Kidney glomerular epithelial cell (primary cell): ENCODE measurements at regions not wholly inside any gene's neighbourhood (a gene's known extent, or its start where the extent isn't known, plus 50 kb on each side); places are given as distances from the start of the nearest gene placed in this dataset.
"Not testable (repeated sequence)": the region's sequence is repeated elsewhere in the genome, so short reads cannot be mapped to it uniquely, and the experiment has no call there.

ENCODE experiments used
- DNase-seq: peaks from one replicate; lab custom pipeline; 2025; lab: John Stamatoyannopoulos, UW

GRCh38 chr13:53382008-53382407 is 353.4 kb downstream of the OLFM4 start:
- no peak for DNase-seq

- no peak for DNase-seq
These were observed 369.4 kb downstream of the OLFM4 start for GRCh38 chr13:53398051-53398450.

GRCh38 chr13:53405616-53406015 is 377.0 kb downstream of the OLFM4 start:
- no peak for DNase-seq

DNA sequence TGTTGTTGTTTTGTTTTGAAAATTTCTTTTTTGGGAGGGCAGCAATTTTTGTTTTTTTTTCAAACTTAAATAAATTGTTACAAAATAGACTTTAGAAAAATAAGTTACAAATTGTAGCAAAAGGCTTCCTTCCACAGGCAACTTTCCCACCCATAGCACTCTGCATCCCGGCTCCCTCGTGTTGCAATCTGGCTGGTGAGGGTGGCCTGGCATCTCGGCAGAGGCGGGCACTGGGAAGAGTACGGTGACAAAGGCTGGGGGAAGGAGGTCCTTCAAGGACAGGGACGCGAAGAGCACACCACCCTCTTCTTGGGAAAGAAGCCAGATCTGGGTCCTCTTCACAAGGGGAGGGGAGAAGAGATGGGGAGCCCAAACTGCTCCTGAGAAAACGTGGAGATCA is 379.7 kb downstream of the OLFM4 start:
- DNase-seq, result no peak

DNA sequence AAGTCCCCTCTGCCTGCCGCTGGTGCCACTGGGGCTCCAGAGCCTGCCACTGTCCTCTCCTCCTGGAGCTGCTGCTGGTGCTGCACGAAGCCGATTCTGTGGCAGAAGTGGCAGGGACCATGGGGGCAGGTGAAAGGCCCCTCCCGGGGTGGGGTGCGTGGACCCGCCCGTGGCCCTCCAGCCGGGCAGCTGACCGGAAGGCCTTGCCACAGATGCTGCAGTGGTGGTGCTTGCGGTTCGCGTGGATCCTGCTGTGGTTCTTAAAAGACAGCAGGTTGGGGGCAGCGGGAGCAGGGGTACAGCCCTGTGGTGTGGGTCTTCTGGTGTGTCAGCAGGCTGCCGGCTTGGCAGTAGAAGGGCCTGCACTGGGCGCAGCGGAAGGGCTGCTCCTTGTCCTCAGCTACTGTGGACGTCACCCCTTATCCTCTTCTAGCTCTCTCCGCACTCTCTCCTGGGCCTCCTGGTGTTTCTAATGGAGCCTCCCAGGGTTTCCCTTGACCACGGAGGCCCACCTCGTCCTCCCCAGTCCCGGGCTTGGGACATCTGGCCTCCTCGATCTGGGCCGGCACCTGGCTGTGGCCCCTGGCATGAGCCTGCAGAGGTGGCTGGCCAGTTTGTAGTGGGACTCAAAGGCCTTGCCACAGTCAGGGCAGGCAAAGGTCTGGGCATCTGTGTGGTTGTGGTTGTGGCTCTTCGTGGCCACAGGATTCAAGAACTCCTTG is 380.4 kb downstream of the OLFM4 start:
- DNase-seq, result no peak

DNA sequence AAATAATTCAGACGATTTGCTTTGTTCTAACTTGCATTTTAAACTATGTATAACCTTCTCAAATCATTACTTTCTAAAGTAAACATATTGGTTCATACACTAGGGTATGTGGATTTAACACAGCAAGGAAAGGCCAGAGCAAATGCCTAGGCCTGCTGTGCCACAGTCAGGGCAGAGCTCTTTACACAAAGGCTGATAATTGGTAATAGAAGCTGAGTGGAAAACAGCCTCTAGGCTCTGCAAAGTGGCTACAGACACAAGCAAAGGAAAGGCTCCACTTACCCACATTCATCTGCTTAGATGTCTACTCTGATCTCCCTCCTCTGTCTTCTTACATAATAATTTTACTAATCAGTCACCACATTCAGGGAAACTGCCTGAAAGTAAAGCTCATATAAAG is 382.9 kb downstream of the OLFM4 start:
- DNase-seq, result no peak

GRCh38 chr13:53415135-53415534 is 386.5 kb downstream of the OLFM4 start:
- DNase-seq, result no peak

GRCh38 chr13:53417601-53418000 is 389.0 kb downstream of the OLFM4 start:
- DNase-seq, result no peak

DNA sequence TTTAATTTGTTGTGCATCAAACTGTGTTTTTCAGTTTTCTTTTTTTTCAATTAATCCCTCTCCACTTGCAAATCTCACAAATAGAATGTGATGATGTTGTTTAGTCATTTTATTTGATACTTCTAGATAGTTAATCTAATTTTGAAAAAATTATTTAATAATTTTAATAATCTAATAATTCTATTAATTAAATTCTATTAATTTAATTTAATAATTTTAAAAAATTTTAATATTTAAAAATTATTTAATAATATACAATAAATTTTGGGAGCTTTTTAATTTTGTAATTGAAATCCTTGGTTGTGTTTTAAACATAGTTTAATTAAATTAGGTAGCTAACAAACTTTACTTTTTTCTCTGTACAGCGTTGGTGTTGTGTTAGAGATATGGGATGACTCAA is 393.8 kb downstream of the OLFM4 start:
- DNase-seq, result no peak

DNA sequence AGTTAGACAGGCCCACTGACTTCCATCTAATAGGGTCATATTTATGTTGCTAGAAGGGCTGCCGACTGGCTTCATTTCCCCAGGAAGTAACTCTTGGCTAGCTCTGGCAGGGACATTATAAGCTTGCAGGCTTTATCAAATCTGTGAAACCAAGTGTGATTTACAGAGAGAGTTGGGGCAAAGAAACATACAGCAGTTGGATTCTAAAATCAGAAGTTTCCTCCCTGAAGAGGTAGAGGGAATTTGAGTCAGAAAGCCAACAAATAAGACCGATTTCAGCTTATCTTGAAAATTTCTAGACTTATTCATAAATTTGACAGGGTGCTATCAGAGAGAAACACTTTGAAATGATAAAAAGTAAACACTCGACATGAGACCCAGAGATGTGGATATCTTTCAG is 407.8 kb downstream of the OLFM4 start:
- no peak for DNase-seq

GRCh38 chr13:53439439-53440225 is 411.0 kb downstream of the OLFM4 start:
- no peak for DNase-seq

DNA sequence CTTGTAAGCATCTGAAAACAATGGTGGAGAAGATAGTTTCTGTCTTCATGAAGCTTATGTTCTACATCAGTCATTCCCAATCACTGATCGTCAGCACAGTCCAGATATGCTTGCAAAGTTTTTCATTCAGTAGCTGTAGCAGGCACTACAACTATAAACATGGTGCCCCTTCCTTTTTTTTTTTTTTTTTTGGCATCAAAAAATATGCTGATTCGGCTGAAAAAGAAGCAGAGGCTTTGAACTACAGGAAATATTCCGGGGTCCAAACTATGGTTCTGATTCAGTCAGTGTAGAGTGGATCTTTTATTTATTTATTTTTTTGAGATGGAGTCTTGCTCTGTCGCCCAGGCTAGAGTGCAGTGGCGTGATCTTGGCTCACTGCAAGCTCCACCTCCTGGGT is 414.4 kb downstream of the OLFM4 start:
- DNase-seq, result no peak

GRCh38 chr13:53445686-53446085 is 417.1 kb downstream of the OLFM4 start:
- no peak for DNase-seq

DNA sequence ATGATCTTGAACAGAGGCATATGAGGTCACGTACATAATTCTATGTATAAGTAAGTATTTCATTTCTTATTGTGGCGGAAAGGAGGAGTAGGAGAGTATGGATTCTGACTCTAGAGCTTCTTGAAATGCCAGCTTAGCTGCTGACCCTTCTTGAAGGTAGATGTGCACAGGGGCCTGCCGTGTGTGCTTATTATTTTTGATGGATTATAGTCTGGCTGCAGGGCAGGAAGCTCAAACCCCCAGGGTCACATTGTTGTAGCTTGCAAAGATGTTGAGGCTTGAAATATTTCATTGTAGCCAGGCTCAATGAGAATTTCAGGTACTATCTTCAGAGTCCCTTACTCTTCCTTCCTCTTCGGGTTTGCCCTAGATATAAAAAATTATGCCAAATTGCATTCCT is 418.8 kb downstream of the OLFM4 start:
- DNase-seq, result no peak

DNA sequence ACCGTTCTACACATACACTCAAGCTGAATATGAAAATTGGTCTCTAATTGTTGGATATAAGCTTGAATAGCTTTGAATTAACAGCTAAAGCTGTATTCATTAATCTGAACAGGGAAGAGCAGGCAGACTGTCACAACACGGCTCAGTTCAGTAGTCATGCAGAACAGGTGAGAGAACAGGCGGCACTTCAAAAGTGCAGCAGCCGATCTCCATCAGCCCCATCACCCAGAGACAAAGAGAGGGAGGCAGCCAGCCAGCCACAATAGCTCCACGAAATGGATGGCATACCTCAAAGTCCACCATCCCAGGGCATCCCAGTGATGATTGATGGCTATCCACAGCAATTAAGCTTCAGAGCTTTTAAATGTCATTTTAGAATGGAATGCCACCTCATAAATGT is 419.2 kb downstream of the OLFM4 start:
- no peak for DNase-seq

GRCh38 chr13:53452263-53452808 is 423.7 kb downstream of the OLFM4 start:
- DNase-seq, result not testable (repeated sequence)

- no peak for DNase-seq
These were observed 432.2 kb downstream of the OLFM4 start for GRCh38 chr13:53460796-53461195.

- no peak for DNase-seq
These were observed 434.5 kb downstream of the OLFM4 start for GRCh38 chr13:53463106-53463505.

GRCh38 chr13:53466576-53466975 is 438.0 kb downstream of the OLFM4 start:
- no peak for DNase-seq

DNA sequence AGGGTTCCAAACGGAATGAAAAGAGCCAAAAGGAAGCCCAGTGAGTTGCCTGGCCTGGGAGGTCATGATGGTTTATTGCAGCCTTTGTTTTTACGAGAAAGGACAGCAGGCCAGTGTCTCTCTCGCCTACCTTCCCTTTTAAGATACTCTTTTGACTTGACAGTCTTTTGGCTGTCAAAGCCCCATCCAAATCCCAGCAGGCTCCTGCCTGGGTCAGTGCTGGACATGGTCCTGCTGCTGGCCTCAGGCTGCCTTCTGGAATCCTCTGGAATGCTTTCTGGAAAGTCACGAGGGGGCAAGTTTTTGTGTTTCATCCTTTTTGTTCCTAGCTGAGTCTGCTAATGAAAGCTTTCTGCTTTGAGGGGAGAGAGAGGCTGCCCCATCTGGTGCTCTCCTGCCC is 444.8 kb downstream of the OLFM4 start:
- no peak for DNase-seq

DNA sequence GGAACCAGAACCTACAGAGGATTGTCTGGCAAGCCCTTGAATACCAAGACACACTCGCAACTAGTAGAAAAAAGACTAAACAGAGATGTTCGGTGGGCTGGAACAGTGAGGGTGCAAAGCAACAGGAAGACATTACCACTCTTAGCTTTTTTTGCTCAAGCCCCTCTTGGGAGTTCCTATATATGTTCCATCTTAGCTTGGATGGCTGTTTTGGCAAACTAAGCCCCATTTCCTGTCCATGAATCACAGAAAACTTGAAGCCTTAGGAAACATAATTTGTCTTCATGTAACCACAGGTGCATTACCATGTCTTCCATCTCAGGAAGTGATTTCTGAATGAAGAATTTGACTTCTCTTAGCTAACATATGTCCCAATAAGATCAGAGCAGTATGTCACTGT is 446.3 kb downstream of the OLFM4 start:
- no peak for DNase-seq

DNA sequence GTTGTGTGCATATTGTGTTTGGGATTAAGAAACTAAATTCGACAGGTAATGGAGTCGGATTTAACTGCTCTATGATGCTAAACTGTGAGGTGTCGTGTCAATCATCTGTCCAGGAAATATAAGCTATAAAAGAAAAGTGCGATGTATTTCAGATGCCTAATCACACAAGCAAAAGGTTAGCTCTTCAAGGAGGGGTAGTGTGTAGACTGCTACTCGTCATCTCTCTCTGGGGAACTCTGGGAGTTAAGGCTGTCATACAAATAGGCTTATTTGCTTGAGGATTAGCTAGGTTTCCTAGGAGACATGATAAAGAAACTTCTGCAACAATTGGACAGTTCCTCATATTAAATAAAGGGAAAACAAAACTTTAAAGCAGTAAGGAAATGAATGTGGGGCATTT is 462.1 kb downstream of the OLFM4 start:
- no peak for DNase-seq

DNA sequence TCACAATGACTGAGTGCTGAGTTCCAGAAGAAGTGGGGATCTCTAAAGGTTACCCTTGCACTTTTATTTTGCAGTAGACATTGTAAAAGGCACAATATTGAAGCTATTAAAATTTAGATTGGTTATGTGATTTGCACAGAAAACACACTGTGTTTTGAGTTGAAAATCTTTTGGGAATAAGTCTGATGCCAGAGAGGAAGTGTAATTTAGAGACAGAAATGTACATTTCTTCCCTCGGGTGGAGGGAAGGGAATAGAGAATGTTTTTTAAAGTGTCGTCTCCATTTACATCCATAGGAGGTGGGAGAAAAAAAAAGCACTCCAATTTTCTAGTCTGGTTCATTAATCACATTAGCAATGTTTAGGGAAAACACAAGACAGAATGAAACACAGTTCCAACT is 465.8 kb downstream of the OLFM4 start:
- DNase-seq, result no peak
